NB4 (cell line): ENCODE measurements at regions not wholly inside any gene's neighbourhood (a gene's known extent, or its start where the extent isn't known, plus 50 kb on each side); places are given as distances from the start of the nearest gene placed in this dataset.

Experiments used
- CTCF ChIP-seq: IDR thresholded peaks from one replicate; pipeline ENCODE4 v1.5.1; 2012; ENCODE audit warnings: low read depth, low read length
- POLR2A ChIP-seq: IDR thresholded peaks from 2 replicates; pipeline ENCODE4 v1.6.1; 2011; ENCODE audit warnings: mild to moderate bottlenecking; ENCODE audit not compliant: insufficient read length; ENCODE audit errors: extremely low read depth

GRCh38 chr7:13148548-13148947 is 461.1 kb downstream of the ARL4A start:
- TF ChIP-seq POLR2A: no peak
- TF ChIP-seq CTCF: no peak
